H9 (cell line): ENCODE measurements at regions not wholly inside any gene's neighbourhood (a gene's known extent, or its start where the extent isn't known, plus 50 kb on each side); places are given as distances from the start of the nearest gene placed in this dataset.

Source experiments
- DNase-seq: peaks from one replicate; pipeline ENCODE4 v3.0.0-alpha.2; 2017
- H2AFZ ChIP-seq: one replicate; pipeline ENCODE4 v1.6.1; 2013; ENCODE audit warnings: mild to moderate bottlenecking, low read length, control low read depth, moderate library complexity
- H2AK5ac ChIP-seq: 2 replicates; pipeline ENCODE4 v1.6.1; 2013; ENCODE audit warnings: low read length, control low read depth, mixed read lengths; ENCODE audit not compliant: insufficient read length
- H2BK120ac ChIP-seq: one replicate; pipeline ENCODE4 v1.6.1; 2013; ENCODE audit warnings: low read depth, mild to moderate bottlenecking, low read length, control low read depth, inconsistent platforms; ENCODE audit not compliant: poor library complexity, severe bottlenecking
- H2BK12ac ChIP-seq: 2 replicates; pipeline ENCODE4 v1.6.1; 2013; ENCODE audit warnings: low read length, control low read depth, mixed read lengths, low read depth; ENCODE audit not compliant: insufficient read length
- H2BK15ac ChIP-seq: 2 replicates; pipeline ENCODE4 v1.6.1; 2013; ENCODE audit warnings: low read depth, low read length, control low read depth
- H2BK20ac ChIP-seq: one replicate; pipeline ENCODE4 v1.6.1; 2013; ENCODE audit warnings: low read depth, mild to moderate bottlenecking, low read length, control low read depth, inconsistent platforms; ENCODE audit not compliant: poor library complexity, severe bottlenecking
- H2BK5ac ChIP-seq: 2 replicates; pipeline ENCODE4 v1.6.1; 2013; ENCODE audit warnings: low read length, control low read depth, mixed read lengths; ENCODE audit not compliant: insufficient read length
- H3K14ac ChIP-seq: 2 replicates; pipeline ENCODE4 v1.6.1; 2013; ENCODE audit warnings: low read length, control low read depth; ENCODE audit not compliant: insufficient read depth
- H3K18ac ChIP-seq: 2 replicates; pipeline ENCODE4 v1.6.1; 2013; ENCODE audit warnings: low read depth, mild to moderate bottlenecking, mixed read lengths, low read length, control low read depth; ENCODE audit not compliant: insufficient read length
- H3K23ac ChIP-seq: 2 replicates; pipeline ENCODE4 v1.6.1; 2013; ENCODE audit warnings: low read length, control low read depth, mixed read lengths, low read depth; ENCODE audit not compliant: insufficient read length
- H3K23me2 ChIP-seq: 2 replicates; pipeline ENCODE4 v1.6.1; 2013; ENCODE audit warnings: low read depth, mild to moderate bottlenecking, mixed read lengths, low read length, control low read depth; ENCODE audit not compliant: insufficient read length, poor library complexity, severe bottlenecking
- H3K27ac ChIP-seq: 2 replicates; pipeline ENCODE4 v1.5.1; 2013; ENCODE audit warnings: low read length, control low read depth, mixed read lengths, low read depth; ENCODE audit not compliant: insufficient read length
- H3K27me3 ChIP-seq: 2 replicates; pipeline ENCODE4 v1.6.1; 2013; ENCODE audit warnings: low read length, control low read depth, inconsistent platforms; ENCODE audit not compliant: insufficient read depth
- H3K4ac ChIP-seq: 2 replicates; pipeline ENCODE4 v1.6.1; 2013; ENCODE audit warnings: low read depth, mild to moderate bottlenecking, control low read depth, inconsistent platforms, low read length, moderate library complexity
- H3K4me1 ChIP-seq: 2 replicates; pipeline ENCODE4 v1.6.1; 2013; ENCODE audit warnings: low read length, control low read depth, inconsistent platforms; ENCODE audit not compliant: insufficient read depth
- H3K4me2 ChIP-seq: 2 replicates; pipeline ENCODE4 v1.6.1; 2013; ENCODE audit warnings: low read length, control low read depth, mixed read lengths; ENCODE audit not compliant: insufficient read length, insufficient read depth
- H3K56ac ChIP-seq: 2 replicates; pipeline ENCODE4 v1.6.1; 2013; ENCODE audit warnings: low read depth, mild to moderate bottlenecking, mixed read lengths, low read length, control low read depth; ENCODE audit not compliant: insufficient read length
- H3K79me1 ChIP-seq: 2 replicates; pipeline ENCODE4 v1.6.1; 2013; ENCODE audit warnings: low read depth, mild to moderate bottlenecking, moderate library complexity, low read length, control low read depth, inconsistent platforms; ENCODE audit not compliant: insufficient read depth, poor library complexity, severe bottlenecking
- H3K79me2 ChIP-seq: 2 replicates; pipeline ENCODE4 v1.6.1; 2013; ENCODE audit warnings: low read length, control low read depth, inconsistent platforms; ENCODE audit not compliant: insufficient read depth
- H3K9ac ChIP-seq: 2 replicates; pipeline ENCODE4 v1.6.1; 2013; ENCODE audit warnings: low read length, control low read depth, mixed read lengths; ENCODE audit not compliant: insufficient read length; ENCODE audit errors: extremely low read depth
- H3K9me3 ChIP-seq: one replicate; pipeline ENCODE4 v1.6.1; 2013; ENCODE audit warnings: low read depth, low read length, inconsistent platforms; ENCODE audit not compliant: control insufficient read depth
- H3T11ph ChIP-seq: one replicate; pipeline ENCODE4 v1.6.1; 2013; ENCODE audit warnings: mild to moderate bottlenecking, low read length, control low read depth, inconsistent platforms
- H4K20me1 ChIP-seq: one replicate; pipeline ENCODE4 v1.6.1; 2013; ENCODE audit not compliant: control insufficient read depth, insufficient read length, insufficient read depth
- H4K5ac ChIP-seq: 2 replicates; pipeline ENCODE4 v1.6.1; 2013; ENCODE audit warnings: low read depth, mild to moderate bottlenecking, mixed read lengths, low read length, control low read depth; ENCODE audit not compliant: insufficient read length
- H4K8ac ChIP-seq: replicated peaks from 2 replicates; pipeline ENCODE4 v1.6.1; 2013; ENCODE audit warnings: low read length, control low read depth, mixed read lengths, low read depth; ENCODE audit not compliant: insufficient read length
- H4K91ac ChIP-seq: 2 replicates; pipeline ENCODE4 v1.6.1; 2013; ENCODE audit warnings: low read depth, mild to moderate bottlenecking, moderate library complexity, mixed read lengths, low read length, control low read depth; ENCODE audit not compliant: insufficient read length
- H3K27ac Mint-ChIP-seq, 3 experiments: 2 replicates in 2 of 3; 3 replicates in 1 of 3; pipeline ENCODE4 v1.8.0; 2020 to 2021; ENCODE audit warnings: mixed read lengths in 3 of 3, mild to moderate bottlenecking in 1 of 3, moderate library complexity in 1 of 3
- H3K27me3 Mint-ChIP-seq: 2 replicates; pipeline ENCODE4 v1.8.0; 2021; ENCODE audit warnings: low read depth, mild to moderate bottlenecking, moderate library complexity, mixed read lengths
- H3K36me3 Mint-ChIP-seq, 3 experiments: 2 replicates in 2 of 3; 3 replicates in 1 of 3; pipeline ENCODE4 v1.8.0; 2020 to 2021; ENCODE audit warnings: low read depth in 3 of 3, mixed read lengths in 3 of 3; ENCODE audit not compliant: insufficient read depth in 1 of 3
- H3K4me1 Mint-ChIP-seq, 2 experiments: 2 replicates each; pipeline ENCODE4 v1.8.0; 2020; ENCODE audit warnings: mixed read lengths in 2 of 2
- H3K4me3 Mint-ChIP-seq, 2 experiments: 2 replicates in 1 of 2; 3 replicates in 1 of 2; pipeline ENCODE4 v1.8.0; 2020 to 2021; ENCODE audit warnings: mild to moderate bottlenecking in 2 of 2, mixed read lengths in 2 of 2, moderate library complexity in 1 of 2
- H3K9me3 Mint-ChIP-seq, 2 experiments: 2 replicates in 1 of 2; 3 replicates in 1 of 2; pipeline ENCODE4 v1.8.0; 2020; ENCODE audit warnings: mild to moderate bottlenecking in 2 of 2, mixed read lengths in 2 of 2, moderate library complexity in 1 of 2
- CTCF ChIP-seq: fragments of 200-600 bp; sonication (generic); conservative IDR thresholded peaks from 3 replicates; pipeline ENCODE4 v1.8.0; 2021; ENCODE audit warnings: antibody characterized with exemption, mild to moderate bottlenecking
- WGBS: extraction: QIAGEN DNeasy Blood & Tissue Kit; methylation state at CpG from one replicate; pipeline ENCODE4 v1.1.7; 2013; ENCODE audit warnings: missing lambda C conversion rate, low lambda C conversion rate, mixed read lengths; ENCODE audit not compliant: insufficient read length; ENCODE audit errors: extremely low coverage; 5-methylcytosine and 5-hydroxymethylcytosine counted together

- no peak for DNase-seq
- Histone ChIP-seq H2BK20ac (no peak overlapping the region), H4K20me1 (no peaks in the 10 kb centered on the region), H2BK12ac (no peak overlapping the region), H3K56ac (no peak overlapping the region), H3K14ac (no peak overlapping the region), H3K79me1 (no peaks in the 10 kb centered on the region), H3K79me2 (no peaks in the 10 kb centered on the region), H3K9ac (no peak overlapping the region), H3K27ac (no peak overlapping the region), H3K4me1 (no peaks in the 10 kb centered on the region), H3K18ac (no peak overlapping the region), H3K23me2 (no peaks in the 10 kb centered on the region), H3K9me3 (no peaks in the 10 kb centered on the region), H4K5ac (no peak overlapping the region), H3K4ac (no peak overlapping the region), H2AFZ (no peak overlapping the region), H3T11ph (no peak overlapping the region), H3K27me3 (no peaks in the 10 kb centered on the region), H2BK15ac (no peak overlapping the region), H3K4me2 (no peak overlapping the region), H2AK5ac (no peak overlapping the region), H4K8ac (no peak overlapping the region), H2BK120ac (no peak overlapping the region), H4K91ac (no peak overlapping the region), H2BK5ac (no peak overlapping the region), H3K23ac (no peak overlapping the region)
- TF ChIP-seq CTCF, result no peak
- Mint-ChIP-seq H3K27me3 (no peaks in the 10 kb centered on the region), H3K9me3 (no peaks in the 10 kb centered on the region; a peak in 3 of 5 replicates), H3K4me1 (peaks cover 5% of the 10 kb centered on the region in 2 experiments), H3K36me3 (no peaks in the 10 kb centered on the region), H3K27ac (no peak overlapping the region), H3K4me3 (no peak overlapping the region)
- no CpG with 5 or more reads among the region's 1 CpG for WGBS
Observed at GRCh38 chr2:33735096-33735495, 136.0 kb upstream of the FAM98A start.
